ENCODE measurements at regions not wholly inside any gene's neighbourhood (a gene's known extent, or its start where the extent isn't known, plus 50 kb on each side); places are given as distances from the start of the nearest gene placed in this dataset.
"Not testable (repeated sequence)": the region's sequence is repeated elsewhere in the genome, so short reads cannot be mapped to it uniquely, and the experiment has no call there.

GRCh38 chr15:22242311-22242710, 162.0 kb downstream of the OR4M2 start:
- TF ChIP-seq CTCF (IDR thresholded peaks at IDR 0.05; ENCODE audit: low read depth, low read length); EZH2phosphoT487 (IDR thresholded peaks at IDR 0.05; ENCODE audit: low read depth): not testable (repeated sequence)

Measured in OCI-LY3 (cell line).